ENCODE measurements at regions not wholly inside any gene's neighbourhood (a gene's known extent, or its start where the extent isn't known, plus 50 kb on each side); places are given as distances from the start of the nearest gene placed in this dataset.
"Not testable (repeated sequence)": the region's sequence is repeated elsewhere in the genome, so short reads cannot be mapped to it uniquely, and the experiment has no call there.

DNA sequence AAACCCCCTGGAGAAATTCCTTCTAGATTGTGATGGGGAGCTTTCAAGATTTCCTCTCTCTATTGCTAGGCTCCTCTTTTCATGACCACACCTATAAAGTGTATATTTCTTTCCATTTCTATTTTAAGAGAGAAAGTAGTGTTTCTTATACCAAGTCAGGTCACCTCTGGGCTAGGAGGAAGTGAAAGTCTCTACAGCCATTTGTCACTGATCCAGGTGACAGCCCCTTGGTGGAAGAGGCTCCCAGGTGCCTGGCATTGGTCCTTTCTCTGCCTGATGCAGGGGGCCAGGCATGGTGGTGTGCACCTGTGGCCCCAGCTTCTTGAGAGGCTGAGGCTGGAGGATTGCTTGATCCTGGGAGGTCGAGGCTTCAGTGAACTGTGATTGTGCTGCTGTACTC is 64.7 kb downstream of the DHCR7 start:
- no peak for DNase-seq (ENCODE audit: low spot score)

- peak; percentile 70 for DNase-seq (ENCODE audit: low spot score)
Measured at GRCh38 chr11:71381781-71382505, 66.2 kb downstream of the DHCR7 start.

DNA sequence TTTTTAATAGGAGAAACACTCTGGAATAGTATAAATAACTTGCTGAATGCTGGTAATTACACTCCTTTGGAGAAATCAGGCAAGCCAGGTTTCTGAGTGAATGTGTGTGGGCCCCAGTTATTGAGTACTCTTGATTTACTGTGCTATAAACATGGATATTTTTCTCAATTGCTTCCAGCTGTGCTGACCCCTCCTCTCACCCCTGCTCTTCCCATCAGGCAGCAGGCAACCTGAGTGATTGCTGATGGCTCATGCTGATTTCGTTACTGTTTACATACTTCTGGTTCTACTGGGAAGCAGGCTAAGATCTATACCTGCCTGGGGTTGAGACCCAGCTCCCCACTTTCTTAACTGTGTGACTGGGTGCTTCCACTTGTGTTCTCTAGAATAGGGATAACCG is 68.5 kb downstream of the DHCR7 start:
- DNase-seq (ENCODE audit: low spot score) = no peak

DNA sequence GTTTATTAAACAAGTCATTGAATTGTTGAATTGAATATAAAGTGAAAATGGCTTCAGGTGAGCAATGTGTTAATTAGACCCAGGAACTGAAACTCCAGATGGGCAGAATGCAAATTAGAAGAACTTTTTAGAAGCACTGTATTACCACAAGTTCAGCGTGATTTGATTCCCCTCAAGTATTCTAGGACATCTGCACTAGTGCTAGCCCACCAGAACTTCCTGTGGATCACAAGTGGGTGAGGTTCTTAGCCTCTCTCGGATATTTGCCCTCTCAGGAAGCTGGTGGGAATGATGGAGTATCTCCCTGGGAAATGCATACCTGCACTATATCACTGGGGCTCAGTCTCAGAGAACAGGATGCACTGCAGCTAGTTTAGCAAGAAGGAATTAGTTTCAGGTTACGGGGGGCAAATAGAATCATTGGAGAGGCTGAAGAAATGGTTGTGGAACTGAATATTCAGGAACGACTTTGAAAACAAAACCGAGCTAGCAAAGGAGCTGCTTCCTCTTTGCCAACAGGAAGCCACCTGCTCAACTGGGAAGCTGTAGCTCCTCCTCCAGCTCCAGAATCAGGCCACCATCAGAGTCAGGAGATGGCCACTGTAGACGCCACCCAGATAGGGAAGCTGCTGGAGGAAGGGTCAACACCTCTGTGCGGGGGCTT is 74.3 kb downstream of the DHCR7 start:
- no peak for DNase-seq (ENCODE audit: low spot score)

GRCh38 chr11:71372693-71373657 is 75.2 kb downstream of the DHCR7 start:
- DNase-seq (ENCODE audit: low spot score) = peak; percentile 25

- DNase-seq (ENCODE audit: low spot score) = no peak
Measured at GRCh38 chr11:71371674-71372069, 76.5 kb downstream of the DHCR7 start.

DNA sequence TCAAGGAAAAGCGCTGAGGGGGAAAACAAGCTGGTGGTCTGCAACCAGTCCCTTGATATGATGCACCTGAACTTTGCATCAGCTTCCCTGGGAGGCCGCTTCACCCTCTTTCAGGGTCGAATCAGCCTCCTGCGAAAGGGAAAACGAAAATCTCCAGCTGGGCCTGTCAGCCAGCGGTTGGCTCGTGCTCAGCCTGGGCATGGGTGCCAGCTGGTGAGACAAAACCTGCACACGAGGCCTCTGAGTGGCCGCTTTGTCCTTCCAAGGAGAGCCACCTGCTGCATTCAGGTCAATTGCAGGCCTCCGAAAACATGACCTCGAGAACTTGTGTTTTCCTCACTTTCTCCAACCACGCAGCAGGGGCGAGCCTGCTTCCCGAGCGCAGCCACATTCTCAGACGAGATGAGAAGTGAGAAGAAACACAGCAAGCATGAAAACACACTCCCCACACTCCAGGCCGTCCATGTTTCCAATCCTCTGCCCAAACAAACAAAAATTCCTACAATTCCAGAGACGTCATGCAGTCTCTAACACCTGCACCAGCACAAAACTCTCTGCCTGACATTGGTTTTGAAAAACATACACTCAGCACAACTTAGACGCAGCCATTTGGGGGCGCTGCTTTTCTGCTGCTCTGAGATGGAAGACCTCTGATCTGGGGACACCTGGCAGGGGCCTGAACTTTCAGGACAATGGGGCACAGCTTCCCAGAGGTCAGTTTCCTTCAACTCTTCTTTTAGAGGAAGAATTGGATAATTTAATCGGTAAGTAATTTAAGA is 77.1 kb downstream of the DHCR7 start:
- no peak for DNase-seq (ENCODE audit: low spot score)

- no peak for DNase-seq (ENCODE audit: low spot score)
Measured at GRCh38 chr11:71370020-71370747, 78.0 kb downstream of the DHCR7 start.

GRCh38 chr11:71369411-71369810 is 78.8 kb downstream of the DHCR7 start:
- no peak for DNase-seq (ENCODE audit: low spot score)

DNA sequence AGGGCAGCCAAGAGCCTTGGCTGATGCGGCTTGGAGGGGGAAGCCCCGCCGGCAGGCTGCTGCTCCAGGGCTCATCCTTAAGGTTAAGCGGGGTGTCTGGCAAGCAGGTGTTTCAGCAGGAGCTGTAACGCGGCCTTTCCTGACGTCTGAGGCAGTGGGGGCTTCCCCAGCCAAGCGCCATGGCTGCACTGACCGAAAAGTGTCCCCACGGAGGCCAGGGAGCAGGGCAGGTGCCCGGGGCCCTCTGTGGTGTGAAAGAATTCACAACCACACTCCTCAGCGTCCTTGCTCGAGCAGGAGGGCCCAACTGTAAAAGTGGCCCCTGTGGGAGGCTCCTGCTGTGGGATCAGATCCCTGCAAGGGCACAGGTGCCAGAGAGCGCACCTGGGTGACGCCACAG is 79.2 kb downstream of the DHCR7 start:
- no peak for DNase-seq (ENCODE audit: low spot score)

DNA sequence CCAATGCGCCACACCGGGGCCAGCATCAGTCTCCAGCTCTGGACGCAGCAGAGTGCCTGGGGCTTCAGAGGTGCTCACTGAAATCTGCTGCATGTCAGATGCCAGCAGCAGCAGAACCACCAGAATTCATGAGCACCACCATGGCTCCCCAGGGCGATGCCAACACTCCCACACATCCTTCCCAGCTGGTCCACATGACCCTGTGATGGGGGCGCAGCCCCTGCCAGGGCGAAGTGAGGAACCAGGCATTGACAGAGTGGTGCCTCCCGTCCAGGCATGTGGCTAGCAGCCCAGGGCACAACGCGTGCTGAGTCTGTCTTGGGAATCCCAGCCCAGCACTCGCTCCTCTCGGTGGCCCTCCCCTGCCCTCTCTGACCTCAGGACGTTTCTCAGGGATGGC is 80.4 kb downstream of the DHCR7 start:
- no peak for DNase-seq (ENCODE audit: low spot score)

DNA sequence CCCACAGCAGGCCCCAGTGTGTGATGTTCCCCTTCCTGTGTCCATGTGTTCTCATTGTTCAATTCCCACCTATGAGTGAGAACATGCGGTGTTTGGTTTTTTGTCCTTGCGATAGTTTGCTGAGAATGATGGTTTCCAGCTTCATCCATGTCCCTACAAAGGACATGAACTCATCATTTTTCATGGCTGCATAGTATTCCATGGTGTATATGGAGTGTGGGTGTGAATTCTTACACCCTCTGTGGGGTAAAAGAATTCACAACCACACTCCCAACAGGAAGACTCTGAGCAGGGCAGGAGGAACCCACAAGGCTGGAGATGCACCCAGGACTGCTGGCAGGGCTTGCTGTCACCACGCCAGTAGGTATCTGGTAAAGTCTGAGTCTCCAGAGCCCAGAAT is 80.9 kb downstream of the DHCR7 start:
- DNase-seq (ENCODE audit: low spot score) = not testable (repeated sequence)

DNA sequence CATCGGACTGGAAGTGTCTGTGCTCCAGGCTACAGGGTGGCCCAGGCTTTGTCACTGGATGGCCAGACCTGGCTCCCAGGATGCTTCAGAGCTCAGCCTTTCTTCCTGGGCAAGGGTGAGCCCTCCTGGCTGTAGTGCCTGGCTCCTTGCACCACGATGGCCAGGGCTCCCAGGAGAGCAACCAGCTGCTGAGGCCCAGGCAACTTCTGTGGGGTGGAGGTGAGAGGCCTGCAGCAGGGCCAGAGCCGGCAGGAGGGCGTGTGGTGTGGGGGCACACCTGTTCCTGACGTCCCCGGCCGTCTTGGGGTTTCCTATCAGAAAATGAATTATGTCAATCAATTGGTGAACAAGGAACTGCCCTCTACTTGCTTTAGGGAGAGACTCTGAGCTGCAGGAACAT is 82.1 kb downstream of the DHCR7 start:
- no peak for DNase-seq (ENCODE audit: low spot score)

- no peak for DNase-seq (ENCODE audit: low spot score)
Measured at GRCh38 chr11:71365626-71366025, 82.6 kb downstream of the DHCR7 start.

DNA sequence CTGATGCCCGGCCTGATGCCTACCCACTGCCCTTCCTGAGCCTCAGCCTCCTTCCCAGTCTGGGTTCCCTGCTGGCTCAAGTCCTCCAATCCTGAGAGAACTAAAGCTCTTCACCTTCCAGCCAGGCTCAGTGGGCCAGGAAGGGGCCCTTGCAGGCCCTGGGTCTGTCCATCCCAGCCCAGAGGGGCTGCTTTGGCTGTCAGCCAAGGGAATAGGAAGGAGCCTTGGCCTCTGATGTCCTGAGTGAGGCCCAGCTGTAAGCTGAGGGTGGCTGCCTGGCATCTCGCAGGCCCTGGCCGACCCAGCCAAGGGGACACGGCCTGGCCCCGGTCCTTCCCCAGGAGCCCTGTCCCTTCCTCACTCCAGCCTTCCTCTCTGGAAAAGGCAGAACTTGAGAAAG is 83.4 kb downstream of the DHCR7 start:
- no peak for DNase-seq (ENCODE audit: low spot score)

GRCh38 chr11:71364176-71364671 is 84.0 kb downstream of the DHCR7 start:
- DNase-seq (ENCODE audit: low spot score) = no peak

GRCh38 chr11:71363721-71364120 is 84.5 kb downstream of the DHCR7 start:
- no peak for DNase-seq (ENCODE audit: low spot score)

GRCh38 chr11:71358963-71359567 is 89.1 kb downstream of the DHCR7 start:
- DNase-seq (ENCODE audit: low spot score) = no peak

DNA sequence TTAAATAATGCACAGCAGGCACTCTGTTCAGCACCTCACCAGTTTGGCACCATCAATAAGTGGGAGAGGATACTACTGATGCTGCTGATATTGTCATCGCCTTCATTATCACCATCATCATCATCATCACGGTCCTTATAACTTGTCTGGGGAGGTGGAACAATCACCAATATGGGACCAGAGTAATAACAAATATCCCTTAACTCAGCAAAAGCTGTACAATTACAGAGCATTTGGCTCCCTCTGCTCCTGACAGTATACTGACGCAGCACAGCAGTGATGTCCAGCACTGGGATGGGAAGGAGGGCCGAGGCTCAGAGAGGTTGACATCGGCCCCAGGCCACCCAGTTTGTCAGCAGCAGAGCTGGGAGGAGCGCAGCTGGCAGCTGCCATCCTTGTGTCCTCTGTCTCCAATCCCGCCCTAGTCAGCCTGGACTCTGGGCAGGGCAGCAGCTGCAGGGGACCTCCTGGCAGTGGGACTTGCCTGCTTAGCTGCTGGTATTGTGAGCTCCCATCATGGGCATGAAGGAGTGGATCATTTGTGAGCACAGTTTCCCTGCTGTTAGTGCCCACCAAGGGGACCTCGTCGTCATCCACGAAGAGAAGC is 90.0 kb downstream of the DHCR7 start:
- DNase-seq (ENCODE audit: low spot score) = no peak

DNA sequence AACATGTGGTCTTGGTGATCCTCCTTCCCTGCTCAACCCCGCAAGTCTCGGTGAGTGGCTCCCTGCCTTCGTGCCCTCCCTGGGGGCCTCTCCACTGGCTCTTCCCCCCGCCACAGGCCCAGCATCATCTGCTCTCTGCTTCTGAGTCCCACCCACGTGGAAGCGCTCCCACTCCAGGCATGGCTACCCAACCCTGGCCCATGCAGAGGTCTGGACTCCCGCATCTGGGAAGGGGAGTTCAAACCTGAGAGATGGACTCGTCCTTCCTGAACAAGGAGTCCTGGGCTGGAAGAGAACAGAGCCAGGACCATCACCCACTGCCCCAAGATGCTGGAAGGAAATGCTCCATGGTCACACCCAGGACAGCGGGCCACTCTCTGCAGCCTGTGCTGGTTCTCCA is 90.8 kb downstream of the DHCR7 start:
- DNase-seq (ENCODE audit: low spot score) = no peak

Data from SW480 (cell line).